ENCODE measurements at regions not wholly inside any gene's neighbourhood (a gene's known extent, or its start where the extent isn't known, plus 50 kb on each side); places are given as distances from the start of the nearest gene placed in this dataset.

DNA sequence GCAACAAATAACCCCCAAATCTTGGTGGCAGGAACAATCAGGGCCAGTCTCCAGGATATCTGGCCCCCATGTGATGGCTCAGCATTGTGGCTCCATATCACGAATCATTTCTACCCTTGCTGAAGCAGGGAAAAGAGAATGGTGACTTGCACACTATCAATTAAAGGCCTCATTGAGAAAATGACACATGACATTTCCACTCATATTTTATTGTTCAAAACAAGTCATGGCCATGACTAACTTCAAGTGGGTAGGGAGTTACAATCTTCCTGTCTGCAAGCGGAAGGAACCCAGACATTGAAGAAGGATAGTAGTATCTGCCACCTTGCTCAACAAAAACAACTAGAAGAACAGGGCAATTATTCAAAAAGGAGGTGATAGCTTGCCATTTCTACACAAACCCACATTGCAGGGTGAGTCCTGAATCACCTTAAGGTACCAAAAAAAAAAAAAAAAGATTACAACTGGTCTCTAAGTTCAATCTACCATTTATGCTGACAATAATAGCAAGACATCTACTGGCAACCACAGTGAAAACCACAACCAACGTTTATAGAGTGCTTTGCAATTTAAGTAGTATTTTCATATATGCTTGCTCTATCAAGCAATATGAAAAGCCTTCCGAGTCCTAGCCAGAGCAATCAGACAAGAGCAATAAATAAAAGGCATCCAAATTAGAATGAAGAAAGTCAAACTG is 186.7 kb upstream of the DAPK1 start (continued):
- TF ChIP-seq, protein P1, sequence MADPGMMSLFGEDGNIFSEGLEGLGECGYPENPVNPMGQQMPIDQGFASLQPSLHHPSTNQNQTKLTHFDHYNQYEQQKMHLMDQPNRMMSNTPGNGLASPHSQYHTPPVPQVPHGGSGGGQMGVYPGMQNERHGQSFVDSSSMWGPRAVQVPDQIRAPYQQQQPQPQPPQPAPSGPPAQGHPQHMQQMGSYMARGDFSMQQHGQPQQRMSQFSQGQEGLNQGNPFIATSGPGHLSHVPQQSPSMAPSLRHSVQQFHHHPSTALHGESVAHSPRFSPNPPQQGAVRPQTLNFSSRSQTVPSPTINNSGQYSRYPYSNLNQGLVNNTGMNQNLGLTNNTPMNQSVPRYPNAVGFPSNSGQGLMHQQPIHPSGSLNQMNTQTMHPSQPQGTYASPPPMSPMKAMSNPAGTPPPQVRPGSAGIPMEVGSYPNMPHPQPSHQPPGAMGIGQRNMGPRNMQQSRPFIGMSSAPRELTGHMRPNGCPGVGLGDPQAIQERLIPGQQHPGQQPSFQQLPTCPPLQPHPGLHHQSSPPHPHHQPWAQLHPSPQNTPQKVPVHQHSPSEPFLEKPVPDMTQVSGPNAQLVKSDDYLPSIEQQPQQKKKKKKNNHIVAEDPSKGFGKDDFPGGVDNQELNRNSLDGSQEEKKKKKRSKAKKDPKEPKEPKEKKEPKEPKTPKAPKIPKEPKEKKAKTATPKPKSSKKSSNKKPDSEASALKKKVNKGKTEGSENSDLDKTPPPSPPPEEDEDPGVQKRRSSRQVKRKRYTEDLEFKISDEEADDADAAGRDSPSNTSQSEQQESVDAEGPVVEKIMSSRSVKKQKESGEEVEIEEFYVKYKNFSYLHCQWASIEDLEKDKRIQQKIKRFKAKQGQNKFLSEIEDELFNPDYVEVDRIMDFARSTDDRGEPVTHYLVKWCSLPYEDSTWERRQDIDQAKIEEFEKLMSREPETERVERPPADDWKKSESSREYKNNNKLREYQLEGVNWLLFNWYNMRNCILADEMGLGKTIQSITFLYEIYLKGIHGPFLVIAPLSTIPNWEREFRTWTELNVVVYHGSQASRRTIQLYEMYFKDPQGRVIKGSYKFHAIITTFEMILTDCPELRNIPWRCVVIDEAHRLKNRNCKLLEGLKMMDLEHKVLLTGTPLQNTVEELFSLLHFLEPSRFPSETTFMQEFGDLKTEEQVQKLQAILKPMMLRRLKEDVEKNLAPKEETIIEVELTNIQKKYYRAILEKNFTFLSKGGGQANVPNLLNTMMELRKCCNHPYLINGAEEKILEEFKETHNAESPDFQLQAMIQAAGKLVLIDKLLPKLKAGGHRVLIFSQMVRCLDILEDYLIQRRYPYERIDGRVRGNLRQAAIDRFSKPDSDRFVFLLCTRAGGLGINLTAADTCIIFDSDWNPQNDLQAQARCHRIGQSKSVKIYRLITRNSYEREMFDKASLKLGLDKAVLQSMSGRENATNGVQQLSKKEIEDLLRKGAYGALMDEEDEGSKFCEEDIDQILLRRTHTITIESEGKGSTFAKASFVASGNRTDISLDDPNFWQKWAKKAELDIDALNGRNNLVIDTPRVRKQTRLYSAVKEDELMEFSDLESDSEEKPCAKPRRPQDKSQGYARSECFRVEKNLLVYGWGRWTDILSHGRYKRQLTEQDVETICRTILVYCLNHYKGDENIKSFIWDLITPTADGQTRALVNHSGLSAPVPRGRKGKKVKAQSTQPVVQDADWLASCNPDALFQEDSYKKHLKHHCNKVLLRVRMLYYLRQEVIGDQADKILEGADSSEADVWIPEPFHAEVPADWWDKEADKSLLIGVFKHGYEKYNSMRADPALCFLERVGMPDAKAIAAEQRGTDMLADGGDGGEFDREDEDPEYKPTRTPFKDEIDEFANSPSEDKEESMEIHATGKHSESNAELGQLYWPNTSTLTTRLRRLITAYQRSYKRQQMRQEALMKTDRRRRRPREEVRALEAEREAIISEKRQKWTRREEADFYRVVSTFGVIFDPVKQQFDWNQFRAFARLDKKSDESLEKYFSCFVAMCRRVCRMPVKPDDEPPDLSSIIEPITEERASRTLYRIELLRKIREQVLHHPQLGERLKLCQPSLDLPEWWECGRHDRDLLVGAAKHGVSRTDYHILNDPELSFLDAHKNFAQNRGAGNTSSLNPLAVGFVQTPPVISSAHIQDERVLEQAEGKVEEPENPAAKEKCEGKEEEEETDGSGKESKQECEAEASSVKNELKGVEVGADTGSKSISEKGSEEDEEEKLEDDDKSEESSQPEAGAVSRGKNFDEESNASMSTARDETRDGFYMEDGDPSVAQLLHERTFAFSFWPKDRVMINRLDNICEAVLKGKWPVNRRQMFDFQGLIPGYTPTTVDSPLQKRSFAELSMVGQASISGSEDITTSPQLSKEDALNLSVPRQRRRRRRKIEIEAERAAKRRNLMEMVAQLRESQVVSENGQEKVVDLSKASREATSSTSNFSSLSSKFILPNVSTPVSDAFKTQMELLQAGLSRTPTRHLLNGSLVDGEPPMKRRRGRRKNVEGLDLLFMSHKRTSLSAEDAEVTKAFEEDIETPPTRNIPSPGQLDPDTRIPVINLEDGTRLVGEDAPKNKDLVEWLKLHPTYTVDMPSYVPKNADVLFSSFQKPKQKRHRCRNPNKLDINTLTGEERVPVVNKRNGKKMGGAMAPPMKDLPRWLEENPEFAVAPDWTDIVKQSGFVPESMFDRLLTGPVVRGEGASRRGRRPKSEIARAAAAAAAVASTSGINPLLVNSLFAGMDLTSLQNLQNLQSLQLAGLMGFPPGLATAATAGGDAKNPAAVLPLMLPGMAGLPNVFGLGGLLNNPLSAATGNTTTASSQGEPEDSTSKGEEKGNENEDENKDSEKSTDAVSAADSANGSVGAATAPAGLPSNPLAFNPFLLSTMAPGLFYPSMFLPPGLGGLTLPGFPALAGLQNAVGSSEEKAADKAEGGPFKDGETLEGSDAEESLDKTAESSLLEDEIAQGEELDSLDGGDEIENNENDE (IDR thresholded peaks at IDR 0.05; ENCODE audit: insufficient replicate concordance, low read length), result no peak
- no peak for TF ChIP-seq RAD21 (IDR thresholded peaks at IDR 0.05 in 1 of 2, conservative IDR thresholded peaks at IDR 0.05 in 1 of 2; ENCODE audit: low read depth in 2 of 2, low read length in 2 of 2)
- no peak for TF ChIP-seq EP300 (IDR thresholded peaks at IDR 0.05; ENCODE audit: borderline replicate concordance in 1 of 2, low read depth in 2 of 2, low read length in 2 of 2)
- TF ChIP-seq MAFK (IDR thresholded peaks at IDR 0.05; ENCODE audit: low read depth, low read length), result no peak
- TF ChIP-seq HDAC2 (IDR thresholded peaks at IDR 0.05; ENCODE audit: borderline replicate concordance in 1 of 2, low read depth in 2 of 2, low read length in 2 of 2), result no peak
- TF ChIP-seq TBP (IDR thresholded peaks at IDR 0.05; ENCODE audit: low read depth, low read length), result no peak
- TF ChIP-seq SIN3A (conservative IDR thresholded peaks at IDR 0.05 in 1 of 2, IDR thresholded peaks at IDR 0.05 in 1 of 2; ENCODE audit: low read depth in 1 of 2, low read length in 2 of 2), result no peak
- no peak for TF ChIP-seq RFX5 (IDR thresholded peaks at IDR 0.05; ENCODE audit: borderline replicate concordance, low read depth, low read length)
- no peak for TF ChIP-seq SAP30 (IDR thresholded peaks at IDR 0.05; ENCODE audit: insufficient read depth, insufficient replicate concordance, low read length)
